ENCODE measurements at regions not wholly inside any gene's neighbourhood (a gene's known extent, or its start where the extent isn't known, plus 50 kb on each side); places are given as distances from the start of the nearest gene placed in this dataset.

DNA sequence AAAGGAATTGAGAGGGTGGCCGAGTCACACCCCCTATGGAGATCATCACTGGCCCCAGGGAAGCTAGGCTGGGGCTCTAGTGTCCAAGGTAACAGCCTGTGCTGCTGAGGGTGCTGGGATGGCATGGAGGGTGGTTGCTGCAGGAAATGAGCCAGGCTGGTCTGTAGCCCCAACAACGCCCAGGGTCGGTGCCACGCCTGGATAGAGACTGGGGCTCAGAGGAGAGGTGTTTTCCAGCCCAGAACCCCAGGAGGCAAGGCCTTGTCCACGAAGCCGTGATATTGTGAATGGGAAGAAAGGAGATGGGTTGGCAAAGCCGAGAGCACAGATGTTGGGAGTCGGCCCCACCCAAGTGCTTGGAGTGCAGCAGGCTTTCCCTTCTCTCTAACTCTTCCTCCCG is 68.9 kb upstream of the ACTRT2 start:
- no peak for DNase-seq
- intact Hi-C loops (cut with DNase I) = no loop called here
- TF ChIP-seq, protein P1, sequence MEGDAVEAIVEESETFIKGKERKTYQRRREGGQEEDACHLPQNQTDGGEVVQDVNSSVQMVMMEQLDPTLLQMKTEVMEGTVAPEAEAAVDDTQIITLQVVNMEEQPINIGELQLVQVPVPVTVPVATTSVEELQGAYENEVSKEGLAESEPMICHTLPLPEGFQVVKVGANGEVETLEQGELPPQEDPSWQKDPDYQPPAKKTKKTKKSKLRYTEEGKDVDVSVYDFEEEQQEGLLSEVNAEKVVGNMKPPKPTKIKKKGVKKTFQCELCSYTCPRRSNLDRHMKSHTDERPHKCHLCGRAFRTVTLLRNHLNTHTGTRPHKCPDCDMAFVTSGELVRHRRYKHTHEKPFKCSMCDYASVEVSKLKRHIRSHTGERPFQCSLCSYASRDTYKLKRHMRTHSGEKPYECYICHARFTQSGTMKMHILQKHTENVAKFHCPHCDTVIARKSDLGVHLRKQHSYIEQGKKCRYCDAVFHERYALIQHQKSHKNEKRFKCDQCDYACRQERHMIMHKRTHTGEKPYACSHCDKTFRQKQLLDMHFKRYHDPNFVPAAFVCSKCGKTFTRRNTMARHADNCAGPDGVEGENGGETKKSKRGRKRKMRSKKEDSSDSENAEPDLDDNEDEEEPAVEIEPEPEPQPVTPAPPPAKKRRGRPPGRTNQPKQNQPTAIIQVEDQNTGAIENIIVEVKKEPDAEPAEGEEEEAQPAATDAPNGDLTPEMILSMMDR (IDR thresholded peaks at IDR 0.05) = no peak

DNA sequence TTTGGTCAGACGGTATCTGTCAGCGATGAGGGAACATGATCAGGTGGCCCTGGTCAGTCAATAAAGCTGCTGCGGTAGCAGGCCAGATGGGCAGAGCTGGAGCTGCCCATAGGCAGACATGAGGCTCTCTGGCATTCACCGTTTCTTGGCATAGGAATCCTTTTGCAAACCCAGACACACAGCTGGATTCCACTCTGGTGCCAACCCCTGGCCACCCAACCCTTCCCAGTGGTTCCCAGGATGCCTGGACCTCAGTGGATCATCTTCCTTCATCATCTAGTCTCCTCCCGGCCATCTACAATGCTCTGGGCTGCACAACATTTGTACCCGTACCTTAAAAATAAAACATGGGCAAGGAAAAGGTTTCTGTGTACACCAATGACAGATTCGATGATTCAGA is 68.3 kb upstream of the ACTRT2 start:
- H3K36me3 ChIP-seq (ENCODE audit: insufficient read depth in 1 of 2, low read depth in 1 of 2) = no peaks in the 10 kb centered on the region
- ATAC-seq (no peak), DNase-seq (peak in 1 of 2 donors; percentile 9)
- H3K27ac ChIP-seq = no peak overlapping the region
- H3K4me3 ChIP-seq = no peak overlapping the region
- intact Hi-C loops (cut with DNase I) = no loop called here
- no peaks in the 10 kb centered on the region for H3K4me1 ChIP-seq
- TF ChIP-seq, protein P1 (IDR thresholded peaks at IDR 0.05) = no peak
- WGBS, 3 donors = 48 to 58% (median 51%) methylated on average over 7 of the region's 7 CpGs
- H3K27me3 ChIP-seq (ENCODE audit: insufficient read depth in 3 of 3, low read length in 2 of 3) = peaks cover 0 to 33% (median 16%) of the 10 kb centered on the region in 3 donors
- H3K9me3 ChIP-seq = peaks cover 25% of the 10 kb centered on the region

More for the DNA sequence above, 68.9 kb upstream of the ACTRT2 start:
- WGBS, 3 donors = 23 to 33% (median 28%) methylated on average over 9 of the region's 9 CpGs
- Histone ChIP-seq H3K4me3 (no peak overlapping the region), H3K9me3 (peaks cover 18% of the 10 kb centered on the region), H3K27me3 (ENCODE audit: insufficient read depth in 3 of 3, low read length in 2 of 3) (peaks cover 0 to 37% (median 18%) of the 10 kb centered on the region in 3 donors), H3K4me1 (no peaks in the 10 kb centered on the region), H3K27ac (no peak overlapping the region), H3K36me3 (ENCODE audit: insufficient read depth in 1 of 2, low read depth in 1 of 2) (no peaks in the 10 kb centered on the region)
- no peak for ATAC-seq

GRCh38 chr1:2953688-2954285 is 67.5 kb upstream of the ACTRT2 start:
- ATAC-seq (no peak), DNase-seq (no peak)
- TF ChIP-seq, protein P1 (IDR thresholded peaks at IDR 0.05) = no peak
- H3K9me3 ChIP-seq = peaks cover 32% of the 10 kb centered on the region
- intact Hi-C loops (cut with DNase I) = no loop called here
- no peaks in the 10 kb centered on the region for H3K36me3 ChIP-seq (ENCODE audit: insufficient read depth in 1 of 2, low read depth in 1 of 2)
- no peak overlapping the region for H3K27ac ChIP-seq
- no peak overlapping the region for H3K4me3 ChIP-seq
- 85 to 91% (median 85%) methylated on average over 2 of the region's 2 CpGs for WGBS, 3 donors
- no peaks in the 10 kb centered on the region for H3K4me1 ChIP-seq
- peaks cover 0 to 25% (median 10%) of the 10 kb centered on the region in 3 donors for H3K27me3 ChIP-seq (ENCODE audit: insufficient read depth in 3 of 3, low read length in 2 of 3)

DNA sequence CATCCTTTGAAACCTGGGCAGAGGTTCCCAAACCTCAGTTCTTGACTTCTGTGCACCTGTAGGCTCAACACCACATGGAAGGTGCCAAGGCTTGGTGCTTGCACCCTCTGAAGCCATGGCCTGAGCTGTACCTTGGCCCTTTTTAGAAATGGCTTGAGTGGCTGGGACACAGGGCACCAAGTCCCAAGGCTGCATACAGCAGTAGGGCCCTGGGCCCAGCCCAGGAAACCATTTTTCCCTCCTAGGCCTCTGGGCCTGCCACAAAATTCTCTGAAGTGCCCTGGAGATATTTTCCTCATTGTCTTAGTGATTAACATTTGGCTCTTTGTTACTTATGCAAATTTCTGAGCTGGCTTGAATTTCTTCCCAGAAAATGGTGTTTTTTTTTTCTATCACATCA is 65.6 kb upstream of the ACTRT2 start:
- Histone ChIP-seq H3K4me1 (no peaks in the 10 kb centered on the region), H3K4me3 (no peak overlapping the region), H3K27me3 (ENCODE audit: insufficient read depth in 3 of 3, low read length in 2 of 3) (peaks cover 0 to 15% (median 3%) of the 10 kb centered on the region in 3 donors), H3K9me3 (peaks cover 33% of the 10 kb centered on the region), H3K36me3 (ENCODE audit: insufficient read depth in 1 of 2, low read depth in 1 of 2) (no peaks in the 10 kb centered on the region), H3K27ac (no peak overlapping the region)
- DNase-seq (no peak), ATAC-seq (no peak)
- intact Hi-C loops (cut with DNase I) = no loop called here
- TF ChIP-seq, protein P1 (IDR thresholded peaks at IDR 0.05) = no peak

DNA sequence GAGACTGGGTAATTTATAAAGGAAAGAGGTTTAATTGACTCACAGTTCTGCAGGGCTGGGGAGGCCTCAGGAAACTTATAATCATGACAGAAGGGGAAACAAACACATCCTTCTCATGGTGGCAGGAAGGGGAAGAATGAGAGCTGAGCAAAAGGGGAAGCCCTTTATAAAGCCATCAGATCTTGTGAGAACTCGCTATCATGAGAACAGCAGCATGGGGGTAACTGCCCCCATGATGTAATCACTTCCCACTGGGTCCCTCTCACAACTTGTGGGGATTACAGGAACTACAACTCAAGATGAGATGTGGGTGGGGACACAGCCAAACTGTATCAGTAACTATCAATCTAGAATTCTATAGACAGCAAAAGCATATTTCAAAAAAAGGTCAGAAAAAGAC is 64.7 kb upstream of the ACTRT2 start:
- H3K9me3 ChIP-seq = peaks cover 33% of the 10 kb centered on the region
- TF ChIP-seq, protein P1 (IDR thresholded peaks at IDR 0.05) = no peak
- DNase-seq (no peak), ATAC-seq (no peak)
- H3K36me3 ChIP-seq (ENCODE audit: insufficient read depth in 1 of 2, low read depth in 1 of 2) = no peaks in the 10 kb centered on the region
- intact Hi-C loops (cut with DNase I) = no loop called here
- H3K4me1 ChIP-seq = no peaks in the 10 kb centered on the region
- H3K27ac ChIP-seq = no peak overlapping the region
- H3K27me3 ChIP-seq (ENCODE audit: insufficient read depth in 3 of 3, low read length in 2 of 3) = peaks cover 0 to 6% (median 0%) of the 10 kb centered on the region in 3 donors
- no peak overlapping the region for H3K4me3 ChIP-seq
- 70 to 90% (median 73%) methylated on average over 1 of the region's 1 CpG for WGBS, 3 donors
